MM.1S (cell line): ENCODE measurements at regions not wholly inside any gene's neighbourhood (a gene's known extent, or its start where the extent isn't known, plus 50 kb on each side); places are given as distances from the start of the nearest gene placed in this dataset.

Experiments
- DNase-seq: peaks from one replicate; pipeline ENCODE4 v3.0.0-alpha.2; 2015
- H2AFZ ChIP-seq: fragments of 300-600 bp; sonication (generic); 2 replicates; pipeline ENCODE4 v1.6.0; 2016; ENCODE audit warnings: antibody characterized with exemption, low read length
- H3F3A ChIP-seq: fragments of 300-600 bp; sonication (generic); 2 replicates; pipeline ENCODE4 v1.6.1; 2016; ENCODE audit warnings: mild to moderate bottlenecking, antibody characterized with exemption, low read length, moderate library complexity, mixed read lengths; ENCODE audit not compliant: insufficient read depth
- H3K27ac ChIP-seq: fragments of 300-600 bp; sonication (generic); 2 replicates; pipeline ENCODE4 v1.5.1; 2016; ENCODE audit warnings: mild to moderate bottlenecking, low read length
- H3K27me3 ChIP-seq: fragments of 300-600 bp; sonication (generic); replicated peaks from 2 replicates; pipeline ENCODE4 v1.6.0; 2016; ENCODE audit warnings: low read length; ENCODE audit not compliant: insufficient read depth
- H3K36me3 ChIP-seq: fragments of 300-600 bp; sonication (generic); replicated peaks from 2 replicates; pipeline ENCODE4 v1.6.1; 2016; ENCODE audit warnings: mild to moderate bottlenecking, low read length, mixed read lengths; ENCODE audit not compliant: insufficient read depth
- H3K4me1 ChIP-seq: fragments of 300-600 bp; sonication (generic); 2 replicates; pipeline ENCODE4 v1.6.1; 2016; ENCODE audit warnings: low read length, mixed read lengths
- H3K4me2 ChIP-seq: fragments of 300-600 bp; sonication (generic); 2 replicates; pipeline ENCODE4 v1.6.0; 2016; ENCODE audit warnings: low read depth, low read length
- H3K4me3 ChIP-seq: fragments of 300-600 bp; sonication (generic); 2 replicates; pipeline ENCODE4 v1.5.1; 2016; ENCODE audit warnings: low read length, mixed read lengths
- H3K79me2 ChIP-seq: fragments of 300-600 bp; sonication (generic); 2 replicates; pipeline ENCODE4 v1.6.1; 2016; ENCODE audit warnings: mixed run types, low read length, mixed read lengths
- H3K9ac ChIP-seq: fragments of 300-600 bp; sonication (generic); 2 replicates; pipeline ENCODE4 v1.6.1; 2016; ENCODE audit warnings: low read length, mixed read lengths
- H3K9me2 ChIP-seq: fragments of 300-600 bp; sonication (generic); replicated peaks from 2 replicates; pipeline ENCODE4 v1.6.1; 2016; ENCODE audit warnings: mild to moderate bottlenecking, low read length, mixed read lengths; ENCODE audit not compliant: insufficient read depth
- H3K9me3 ChIP-seq: fragments of 300-600 bp; sonication (generic); replicated peaks from 2 replicates; pipeline ENCODE4 v1.6.1; 2016; ENCODE audit warnings: mild to moderate bottlenecking, low read length, mixed read lengths; ENCODE audit not compliant: insufficient read depth
- H4K20me1 ChIP-seq: fragments of 300-600 bp; sonication (generic); 2 replicates; pipeline ENCODE4 v1.6.1; 2016; ENCODE audit warnings: mild to moderate bottlenecking, low read length, moderate library complexity, mixed read lengths; ENCODE audit not compliant: insufficient read depth
- EZH2 ChIP-seq: fragments of 300-600 bp; sonication (generic); optimal IDR thresholded peaks from 2 replicates; pipeline ENCODE3; 2017; ENCODE audit warnings: low read depth, mild to moderate bottlenecking, antibody characterized with exemption, low read length, mixed read lengths
- EZH2phosphoT487 ChIP-seq: fragments of 300-600 bp; sonication (generic); IDR thresholded peaks from 2 replicates; pipeline ENCODE4 v1.6.1; 2018; ENCODE audit warnings: antibody characterized with exemption, low read length
- TF ChIP-seq, protein P1 (sequence below): fragments of 300-600 bp; sonication (generic); IDR thresholded peaks from 2 replicates; pipeline ENCODE4 v1.5.1; 2016; ENCODE audit warnings: antibody characterized with exemption, low read length, mixed read lengths

DNA sequence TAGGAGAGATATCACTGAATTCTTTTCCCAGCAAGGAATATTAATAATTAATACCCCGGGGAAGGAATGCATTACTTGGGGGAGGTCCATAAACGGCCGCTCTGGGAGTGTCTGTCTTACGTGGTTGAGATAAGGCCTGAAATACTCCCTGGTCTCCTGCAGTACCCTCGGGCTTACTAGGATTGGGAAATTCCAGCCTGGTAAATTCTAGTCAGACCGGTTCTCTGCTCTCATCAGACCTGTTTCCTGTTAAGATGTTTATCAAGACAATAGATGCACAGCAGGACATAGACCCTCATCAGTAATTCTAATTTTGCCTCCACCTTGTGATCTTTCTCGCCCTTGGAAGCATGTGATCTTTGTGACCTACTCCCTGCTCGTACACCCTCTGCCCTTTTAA, 162.8 kb upstream of the KCND2 start:
- Histone ChIP-seq H3K9ac (no peak overlapping the region), H3K4me2 (no peak overlapping the region), H2AFZ (no peak overlapping the region), H3K9me2 (no peaks in the 10 kb centered on the region), H3K79me2 (no peaks in the 10 kb centered on the region), H3K9me3 (no peaks in the 10 kb centered on the region), H3K36me3 (no peaks in the 10 kb centered on the region), H3K27ac (no peak overlapping the region), H4K20me1 (no peaks in the 10 kb centered on the region), H3F3A (no peaks in the 10 kb centered on the region), H3K27me3 (no peaks in the 10 kb centered on the region), H3K4me1 (no peaks in the 10 kb centered on the region), H3K4me3 (no peak overlapping the region)
- TF ChIP-seq EZH2phosphoT487 (no peak), EZH2 (no peak)
- TF ChIP-seq, protein P1, sequence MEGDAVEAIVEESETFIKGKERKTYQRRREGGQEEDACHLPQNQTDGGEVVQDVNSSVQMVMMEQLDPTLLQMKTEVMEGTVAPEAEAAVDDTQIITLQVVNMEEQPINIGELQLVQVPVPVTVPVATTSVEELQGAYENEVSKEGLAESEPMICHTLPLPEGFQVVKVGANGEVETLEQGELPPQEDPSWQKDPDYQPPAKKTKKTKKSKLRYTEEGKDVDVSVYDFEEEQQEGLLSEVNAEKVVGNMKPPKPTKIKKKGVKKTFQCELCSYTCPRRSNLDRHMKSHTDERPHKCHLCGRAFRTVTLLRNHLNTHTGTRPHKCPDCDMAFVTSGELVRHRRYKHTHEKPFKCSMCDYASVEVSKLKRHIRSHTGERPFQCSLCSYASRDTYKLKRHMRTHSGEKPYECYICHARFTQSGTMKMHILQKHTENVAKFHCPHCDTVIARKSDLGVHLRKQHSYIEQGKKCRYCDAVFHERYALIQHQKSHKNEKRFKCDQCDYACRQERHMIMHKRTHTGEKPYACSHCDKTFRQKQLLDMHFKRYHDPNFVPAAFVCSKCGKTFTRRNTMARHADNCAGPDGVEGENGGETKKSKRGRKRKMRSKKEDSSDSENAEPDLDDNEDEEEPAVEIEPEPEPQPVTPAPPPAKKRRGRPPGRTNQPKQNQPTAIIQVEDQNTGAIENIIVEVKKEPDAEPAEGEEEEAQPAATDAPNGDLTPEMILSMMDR = no peak
- DNase-seq = no peak

DNA sequence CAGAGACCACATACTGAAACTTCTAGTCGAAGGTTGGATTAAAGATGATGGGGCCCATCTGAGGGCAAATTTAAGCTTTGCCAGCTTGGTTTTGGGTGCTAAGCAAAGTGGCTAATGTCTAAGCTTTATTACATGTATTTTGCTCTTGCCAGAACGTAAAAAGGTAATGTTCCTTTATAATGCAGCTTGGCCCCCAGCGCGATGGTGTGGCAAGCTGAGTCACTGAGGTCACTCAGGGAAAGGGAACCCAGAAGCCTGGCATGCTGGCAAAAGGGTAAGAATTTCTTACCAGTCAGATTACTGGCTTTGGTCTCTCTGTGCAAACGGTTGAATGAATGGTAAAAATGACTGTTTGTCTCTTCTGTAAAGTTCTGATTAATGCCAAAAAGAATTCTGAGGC, 158.3 kb upstream of the KCND2 start:
- Histone ChIP-seq H3K9me3 (no peaks in the 10 kb centered on the region), H2AFZ (no peak overlapping the region), H3K4me2 (no peak overlapping the region), H3K27ac (no peak overlapping the region), H4K20me1 (no peaks in the 10 kb centered on the region), H3K4me3 (no peak overlapping the region), H3K9me2 (no peaks in the 10 kb centered on the region), H3K79me2 (no peaks in the 10 kb centered on the region), H3F3A (no peaks in the 10 kb centered on the region), H3K36me3 (no peaks in the 10 kb centered on the region), H3K4me1 (no peaks in the 10 kb centered on the region), H3K27me3 (no peaks in the 10 kb centered on the region), H3K9ac (no peak overlapping the region)
- TF ChIP-seq EZH2phosphoT487 (no peak), EZH2 (no peak)
- TF ChIP-seq, protein P1 = no peak
- no peak for DNase-seq

GRCh38 chr7:120123528-120123927, 149.4 kb upstream of the KCND2 start:
- H3K79me2 ChIP-seq = no peaks in the 10 kb centered on the region
- H4K20me1 ChIP-seq = no peaks in the 10 kb centered on the region
- H3K4me1 ChIP-seq = no peaks in the 10 kb centered on the region
- H2AFZ ChIP-seq = no peak overlapping the region
- H3K9ac ChIP-seq = no peak overlapping the region
- H3K27ac ChIP-seq = no peak overlapping the region
- no peak for TF ChIP-seq EZH2phosphoT487
- no peak for TF ChIP-seq EZH2
- TF ChIP-seq, protein P1 = no peak
- no peaks in the 10 kb centered on the region for H3K27me3 ChIP-seq
- no peaks in the 10 kb centered on the region for H3K36me3 ChIP-seq
- H3K9me2 ChIP-seq = no peaks in the 10 kb centered on the region
- no peak overlapping the region for H3K4me2 ChIP-seq
- H3K9me3 ChIP-seq = no peaks in the 10 kb centered on the region
- DNase-seq = no peak
- no peak overlapping the region for H3K4me3 ChIP-seq
- H3F3A ChIP-seq = no peaks in the 10 kb centered on the region
